ENCODE measurements at regions not wholly inside any gene's neighbourhood (a gene's known extent, or its start where the extent isn't known, plus 50 kb on each side); places are given as distances from the start of the nearest gene placed in this dataset.

DNA sequence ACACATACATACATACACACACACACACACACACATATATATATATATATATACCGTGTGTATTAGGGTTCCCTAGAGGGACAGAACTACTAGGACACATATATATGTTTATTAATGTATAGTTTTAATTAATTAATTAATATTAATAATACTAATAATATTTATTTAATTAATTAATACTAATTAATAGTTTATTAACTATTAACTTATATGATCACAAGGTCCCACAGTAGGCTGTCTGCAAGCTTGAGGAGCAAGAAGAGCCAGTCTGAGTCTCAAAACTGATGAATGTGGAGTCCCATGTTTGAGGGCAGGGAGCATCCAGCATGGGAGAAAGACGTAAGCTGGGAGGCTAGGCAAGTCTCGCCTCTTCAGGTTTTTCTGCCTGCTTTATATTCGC is 398.0 kb upstream of the KIF2A start:
- TF ChIP-seq POLR2A (IDR thresholded peaks at IDR 0.05), result no peak
- TF ChIP-seq, protein P1, sequence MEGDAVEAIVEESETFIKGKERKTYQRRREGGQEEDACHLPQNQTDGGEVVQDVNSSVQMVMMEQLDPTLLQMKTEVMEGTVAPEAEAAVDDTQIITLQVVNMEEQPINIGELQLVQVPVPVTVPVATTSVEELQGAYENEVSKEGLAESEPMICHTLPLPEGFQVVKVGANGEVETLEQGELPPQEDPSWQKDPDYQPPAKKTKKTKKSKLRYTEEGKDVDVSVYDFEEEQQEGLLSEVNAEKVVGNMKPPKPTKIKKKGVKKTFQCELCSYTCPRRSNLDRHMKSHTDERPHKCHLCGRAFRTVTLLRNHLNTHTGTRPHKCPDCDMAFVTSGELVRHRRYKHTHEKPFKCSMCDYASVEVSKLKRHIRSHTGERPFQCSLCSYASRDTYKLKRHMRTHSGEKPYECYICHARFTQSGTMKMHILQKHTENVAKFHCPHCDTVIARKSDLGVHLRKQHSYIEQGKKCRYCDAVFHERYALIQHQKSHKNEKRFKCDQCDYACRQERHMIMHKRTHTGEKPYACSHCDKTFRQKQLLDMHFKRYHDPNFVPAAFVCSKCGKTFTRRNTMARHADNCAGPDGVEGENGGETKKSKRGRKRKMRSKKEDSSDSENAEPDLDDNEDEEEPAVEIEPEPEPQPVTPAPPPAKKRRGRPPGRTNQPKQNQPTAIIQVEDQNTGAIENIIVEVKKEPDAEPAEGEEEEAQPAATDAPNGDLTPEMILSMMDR (IDR thresholded peaks at IDR 0.05), result no peak

Measured in body of pancreas (tissue), 4 donors.